PC-9 (cell line): ENCODE measurements at regions not wholly inside any gene's neighbourhood (a gene's known extent, or its start where the extent isn't known, plus 50 kb on each side); places are given as distances from the start of the nearest gene placed in this dataset.

Experiments
- BruUV-seq: library from RNA; stranded (reverse); fragments of 400-500 nt; replicated peaks from 2 replicates; lab custom pipeline; 2021; lab: Mats Ljungman, UMichigan
- CTCF ChIA-PET: fragments of 300-600 bp; sonication (Branson Sonifier 250); formaldehyde crosslinking; loops from one replicate; lab custom pipeline; 2022; ENCODE audit warnings: antibody characterized with exemption; lab: Charles Lee
- POLR2A ChIA-PET: fragments of 300-600 bp; sonication (Branson Sonifier 250); formaldehyde crosslinking; loops from one replicate; lab custom pipeline; 2022; ENCODE audit warnings: antibody characterized with exemption; ENCODE audit not compliant: unreplicated experiment; lab: Charles Lee
- DNase-seq, 2 experiments: peaks; one replicate each; pipeline versions ENCODE4 v3.0.0 to v3.0.0-alpha.2; 2015 to 2022; ENCODE audit warnings: mixed read lengths in 1 of 2
- H2AFZ ChIP-seq: fragments of 200-600 bp; sonication (generic); 2 replicates; pipeline ENCODE4 v1.8.1; 2017; ENCODE audit warnings: antibody characterized with exemption
- H3F3A ChIP-seq: fragments of 200-600 bp; sonication (generic); 2 replicates; pipeline ENCODE4 v1.8.1; 2017; ENCODE audit warnings: antibody characterized with exemption, mild to moderate bottlenecking, low read depth; ENCODE audit not compliant: insufficient read depth
- H3K27ac ChIP-seq: fragments of 200-600 bp; sonication (generic); 2 replicates; pipeline ENCODE4 v1.6.1; 2016; ENCODE audit warnings: mixed run types
- H3K27me3 ChIP-seq: fragments of 200-600 bp; sonication (generic); 2 replicates; pipeline ENCODE4 v1.6.1; 2016; ENCODE audit warnings: low read depth, mixed run types; ENCODE audit not compliant: insufficient read depth
- H3K36me3 ChIP-seq: fragments of 200-600 bp; sonication (generic); 2 replicates; pipeline ENCODE4 v1.6.1; 2016; ENCODE audit warnings: low read depth, mixed run types
- H3K4me1 ChIP-seq: fragments of 200-600 bp; sonication (generic); replicated peaks from 2 replicates; pipeline ENCODE4 v1.6.1; 2016; ENCODE audit warnings: mixed run types; ENCODE audit not compliant: insufficient read depth
- H3K4me2 ChIP-seq: fragments of 200-600 bp; sonication (generic); 2 replicates; pipeline ENCODE4 v1.6.1; 2017; ENCODE audit warnings: mixed run types
- H3K4me3 ChIP-seq: fragments of 200-600 bp; sonication (generic); 2 replicates; pipeline ENCODE4 v1.6.1; 2016; ENCODE audit warnings: mixed run types
- H3K79me2 ChIP-seq: fragments of 200-600 bp; sonication (generic); 2 replicates; pipeline ENCODE4 v1.6.1; 2017; ENCODE audit warnings: low read depth, mixed run types
- H3K9me2 ChIP-seq: fragments of 200-600 bp; sonication (generic); 2 replicates; pipeline ENCODE4 v1.8.1; 2017; ENCODE audit warnings: mild to moderate bottlenecking; ENCODE audit not compliant: insufficient read depth
- H3K9me3 ChIP-seq: fragments of 200-600 bp; sonication (generic); 2 replicates; pipeline ENCODE4 v1.8.1; 2016; ENCODE audit warnings: low read depth; ENCODE audit not compliant: insufficient read depth
- H4K20me1 ChIP-seq: fragments of 200-600 bp; sonication (generic); 2 replicates; pipeline ENCODE4 v1.8.1; 2017; ENCODE audit not compliant: insufficient read depth
- CTCF ChIP-seq: fragments of 200-600 bp; sonication (generic); conservative IDR thresholded peaks from 2 replicates; pipeline ENCODE4 v1.6.1; 2017; ENCODE audit warnings: mixed run types, antibody characterized with exemption, mild to moderate bottlenecking, moderate library complexity
- EZH2 ChIP-seq: fragments of 200-600 bp; sonication (generic); IDR thresholded peaks from 2 replicates; pipeline ENCODE4 v1.8.0; 2017; ENCODE audit warnings: antibody characterized with exemption, low read depth
- intact Hi-C: fragments of 100-400 bp; cut with micrococcal nuclease; formaldehyde crosslinking; loops from one replicate; pipeline ENCODE4 v1.10.0; 2022; ENCODE audit not compliant: unreplicated experiment

- Histone ChIP-seq H3K79me2 (no peaks in the 10 kb centered on the region), H3K4me1 (no peaks in the 10 kb centered on the region), H3K9me2 (peaks cover 5% of the 10 kb centered on the region; the same call in 1 of the 2 replicates), H4K20me1 (no peaks in the 10 kb centered on the region), H2AFZ (no peak overlapping the region), H3K27ac (no peak overlapping the region), H3K4me3 (no peak overlapping the region), H3F3A (no peaks in the 10 kb centered on the region), H3K9me3 (no peaks in the 10 kb centered on the region), H3K27me3 (no peaks in the 10 kb centered on the region), H3K4me2 (no peak overlapping the region), H3K36me3 (no peaks in the 10 kb centered on the region)
- DNase-seq: no peak
- TF ChIP-seq EZH2 (no peak), CTCF (no peak)
- intact Hi-C loops: no loop called here
- ChIA-PET CTCF (no interaction called here), POLR2A (interaction anchor here (0.5 kb wide), 1 partner anchor 1292 kb away, joined by 3 read pairs; no protein-coding TSS in a partner anchor)
- BruUV-seq: no TSS peak
These were observed 201.3 kb upstream of the SEMA3C start for GRCh38 chr7:81120111-81120510.

- Histone ChIP-seq H3K4me3 (no peak overlapping the region), H3K4me1 (no peaks in the 10 kb centered on the region), H3K4me2 (no peak overlapping the region), H3K9me2 (0 out of 2 replicates have a peak, but pooled peaks cover 5% of the 10 kb centered on the region), H4K20me1 (no peaks in the 10 kb centered on the region), H3K9me3 (no peaks in the 10 kb centered on the region), H3K79me2 (no peaks in the 10 kb centered on the region), H3K27me3 (no peaks in the 10 kb centered on the region), H3K27ac (no peak overlapping the region), H2AFZ (no peak overlapping the region), H3F3A (no peaks in the 10 kb centered on the region), H3K36me3 (no peaks in the 10 kb centered on the region)
- TF ChIP-seq EZH2 (no peak), CTCF (no peak)
- ChIA-PET POLR2A (no interaction called here), CTCF (no interaction called here)
- BruUV-seq: no TSS peak
- intact Hi-C loops: no loop called here
- DNase-seq: no peak
These were observed 195.8 kb upstream of the SEMA3C start for GRCh38 chr7:81114633-81115032.

GRCh38 chr7:81112731-81113130, 193.9 kb upstream of the SEMA3C start:
- Histone ChIP-seq H3K79me2 (no peaks in the 10 kb centered on the region), H3F3A (no peaks in the 10 kb centered on the region), H2AFZ (no peak overlapping the region; the same call in 1 of the 2 replicates), H3K4me2 (no peak overlapping the region), H3K36me3 (no peaks in the 10 kb centered on the region), H3K9me2 (0 out of 2 replicates have a peak, but pooled peaks cover 5% of the 10 kb centered on the region), H3K27ac (no peak overlapping the region), H3K27me3 (no peaks in the 10 kb centered on the region), H4K20me1 (no peaks in the 10 kb centered on the region), H3K4me3 (no peak overlapping the region), H3K4me1 (no peaks in the 10 kb centered on the region), H3K9me3 (no peaks in the 10 kb centered on the region)
- intact Hi-C loops: no loop called here
- TF ChIP-seq EZH2: no peak
- TF ChIP-seq CTCF: no peak
- POLR2A ChIA-PET: interaction anchor here (0.7 kb wide), 1 partner anchor 524 kb away, joined by 7 read pairs; no protein-coding TSS in a partner anchor
- no peak for DNase-seq
- CTCF ChIA-PET: no interaction called here
- BruUV-seq: no TSS peak
